ENCODE measurements at regions not wholly inside any gene's neighbourhood (a gene's known extent, or its start where the extent isn't known, plus 50 kb on each side); places are given as distances from the start of the nearest gene placed in this dataset.
A peak's percentile ranks its signal among the peaks of the same experiment; 100 is the strongest.

DNA sequence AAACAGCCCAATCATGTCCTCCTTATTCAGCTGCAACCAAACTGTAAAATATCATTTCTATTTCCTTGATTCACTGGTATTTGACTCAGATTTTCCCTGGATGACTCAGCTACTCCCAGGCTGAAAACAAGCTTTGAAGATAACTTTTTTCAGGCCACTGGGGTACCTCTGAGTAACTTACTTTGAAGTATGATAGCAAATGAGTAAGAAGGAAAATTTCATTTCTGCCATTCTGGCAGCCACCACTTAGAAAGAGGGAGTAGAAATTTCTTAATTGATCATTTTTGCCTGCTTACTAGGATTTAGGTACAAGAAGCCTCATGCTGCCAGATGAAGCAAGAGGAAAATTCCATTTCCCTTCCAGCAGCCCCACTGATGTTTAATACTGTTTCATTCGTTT is 247.4 kb downstream of the PRELID2 start:
- Mint-ChIP-seq H3K4me3 (ENCODE audit: low read depth) (no peak overlapping the region), H3K9me3 (peaks cover 8% of the 10 kb centered on the region), H3K27ac (no peak overlapping the region), H3K36me3 (ENCODE audit: low read depth) (no peaks in the 10 kb centered on the region), H3K4me1 (ENCODE audit: low read depth) (no peaks in the 10 kb centered on the region), H3K27me3 (ENCODE audit: low read depth) (no peaks in the 10 kb centered on the region)
- intact Hi-C loops (cut with micrococcal nuclease): no loop called here
- no peak for DNase-seq (ENCODE audit: low spot score)

DNA sequence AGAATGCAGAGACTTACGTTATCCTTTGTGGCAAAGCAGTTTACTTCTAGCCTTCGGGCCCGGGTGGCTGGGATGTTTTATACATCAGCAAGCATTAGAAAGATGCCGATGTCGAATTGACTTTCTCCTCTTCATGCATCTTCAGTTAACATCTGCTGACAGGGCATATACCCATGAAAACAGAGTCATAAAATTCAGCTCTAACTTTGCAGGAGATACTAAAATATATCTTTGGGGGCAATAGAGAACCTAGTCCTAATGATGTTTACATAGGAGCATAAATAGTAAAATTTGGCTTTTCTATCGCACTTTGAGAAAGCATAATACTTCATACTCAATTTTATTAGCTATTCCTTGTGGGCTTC is 247.9 kb downstream of the PRELID2 start:
- no peaks in the 10 kb centered on the region for H3K4me1 Mint-ChIP-seq (ENCODE audit: low read depth)
- H3K36me3 Mint-ChIP-seq (ENCODE audit: low read depth): no peaks in the 10 kb centered on the region
- H3K27ac Mint-ChIP-seq: peak overlapping the region; percentile 20
- H3K9me3 Mint-ChIP-seq: peaks cover 8% of the 10 kb centered on the region
- no peaks in the 10 kb centered on the region for H3K27me3 Mint-ChIP-seq (ENCODE audit: low read depth)
- intact Hi-C loops (cut with micrococcal nuclease): no loop called here
- DNase-seq (ENCODE audit: low spot score): no peak
- no peak overlapping the region for H3K4me3 Mint-ChIP-seq (ENCODE audit: low read depth)

DNA sequence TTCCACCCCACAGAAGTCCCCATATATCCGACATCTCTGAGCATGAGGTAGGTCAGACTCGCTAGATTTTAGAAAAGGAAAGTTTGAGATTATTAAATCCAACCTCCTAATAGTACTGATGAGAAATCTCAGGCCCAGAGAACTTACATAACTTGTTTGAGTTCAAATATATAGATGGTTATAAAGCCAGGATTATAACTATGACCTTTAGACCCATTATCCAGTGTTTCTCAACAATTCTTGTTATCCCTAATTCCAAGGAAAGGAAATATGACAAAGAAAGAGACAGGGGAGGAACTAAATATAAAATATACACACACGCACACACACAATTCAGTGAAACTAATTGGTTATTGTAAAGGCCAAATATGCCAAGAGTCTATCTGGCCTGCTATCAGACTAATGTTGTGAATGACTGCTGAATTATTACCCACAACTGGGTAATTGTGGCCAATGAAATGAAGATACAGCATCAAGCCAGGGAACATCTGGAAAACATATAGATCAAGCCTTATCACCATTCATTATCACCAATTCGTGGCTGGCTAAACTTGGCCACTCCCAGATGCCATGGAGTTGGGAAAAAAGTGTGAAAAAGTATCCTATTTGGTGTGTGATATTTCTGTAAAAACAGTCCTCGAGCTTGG is 248.4 kb downstream of the PRELID2 start:
- Mint-ChIP-seq H3K4me3 (ENCODE audit: low read depth) (no peak overlapping the region), H3K4me1 (ENCODE audit: low read depth) (no peaks in the 10 kb centered on the region), H3K27me3 (ENCODE audit: low read depth) (no peaks in the 10 kb centered on the region), H3K9me3 (peaks cover 8% of the 10 kb centered on the region), H3K36me3 (ENCODE audit: low read depth) (no peaks in the 10 kb centered on the region), H3K27ac (no peak overlapping the region)
- DNase-seq (ENCODE audit: low spot score): no peak
- intact Hi-C loops (cut with micrococcal nuclease): no loop called here

DNA sequence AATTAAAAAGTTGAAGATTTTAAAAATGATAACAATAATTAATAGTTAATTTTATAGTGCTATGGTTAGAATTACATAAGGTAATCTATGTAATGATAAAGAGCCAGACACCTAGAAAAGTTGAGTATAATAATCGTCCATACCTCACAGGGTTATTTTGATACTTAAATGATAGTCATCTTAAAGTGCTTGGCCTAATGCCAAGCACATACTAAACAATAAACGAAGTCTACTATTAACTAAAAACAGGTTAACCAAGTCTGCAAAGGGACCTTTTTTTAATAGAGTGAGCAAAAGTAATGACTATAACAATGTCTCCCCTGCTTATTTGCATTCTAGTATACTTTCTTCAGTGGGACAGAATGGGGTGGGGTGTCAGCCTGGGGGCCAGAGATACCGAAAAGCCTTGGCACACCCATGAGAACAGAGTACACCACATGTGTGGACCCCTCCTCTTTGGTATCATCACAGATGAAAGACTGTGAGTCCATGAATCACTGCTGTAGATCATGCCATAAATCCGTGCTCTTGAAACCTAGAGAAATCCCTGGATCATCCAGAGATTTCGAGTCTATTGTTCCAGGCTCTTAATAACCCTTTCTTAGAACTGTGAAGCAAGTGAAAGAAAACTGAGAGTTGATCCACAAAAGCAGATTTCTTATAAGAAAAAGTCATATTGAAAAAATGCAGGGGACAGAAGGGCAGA is 249.5 kb downstream of the PRELID2 start:
- intact Hi-C loops (cut with micrococcal nuclease): no loop called here
- H3K27ac Mint-ChIP-seq: no peak overlapping the region
- no peaks in the 10 kb centered on the region for H3K36me3 Mint-ChIP-seq (ENCODE audit: low read depth)
- no peak overlapping the region for H3K4me3 Mint-ChIP-seq (ENCODE audit: low read depth)
- DNase-seq (ENCODE audit: low spot score): no peak
- H3K9me3 Mint-ChIP-seq: peaks cover 8% of the 10 kb centered on the region
- H3K27me3 Mint-ChIP-seq (ENCODE audit: low read depth): no peaks in the 10 kb centered on the region
- no peaks in the 10 kb centered on the region for H3K4me1 Mint-ChIP-seq (ENCODE audit: low read depth)

DNA sequence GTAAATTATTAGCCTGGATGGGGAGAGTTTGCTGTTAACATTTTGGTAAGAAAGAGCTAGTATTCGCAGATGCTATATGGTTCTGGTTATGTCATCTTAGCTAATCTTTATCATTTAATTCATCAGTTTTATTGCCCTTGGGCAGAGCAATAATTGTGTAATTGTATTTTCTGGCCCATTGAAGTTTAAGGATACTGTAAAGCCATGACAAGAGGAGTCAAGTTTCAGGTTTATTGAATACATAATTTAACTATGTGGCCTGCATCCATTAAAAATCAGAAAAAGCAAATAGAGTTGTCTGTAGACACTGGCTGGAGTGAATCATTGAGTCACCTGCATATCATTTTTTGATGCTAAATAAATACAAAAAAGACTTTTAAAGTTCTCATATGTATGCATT is 255.8 kb downstream of the PRELID2 start:
- Mint-ChIP-seq H3K4me3 (ENCODE audit: low read depth) (no peak overlapping the region), H3K36me3 (ENCODE audit: low read depth) (no peaks in the 10 kb centered on the region), H3K9me3 (peaks cover 13% of the 10 kb centered on the region), H3K27me3 (ENCODE audit: low read depth) (no peaks in the 10 kb centered on the region), H3K4me1 (ENCODE audit: low read depth) (no peaks in the 10 kb centered on the region), H3K27ac (no peak overlapping the region)
- no peak for DNase-seq (ENCODE audit: low spot score)
- intact Hi-C loops (cut with micrococcal nuclease): no loop called here

DNA sequence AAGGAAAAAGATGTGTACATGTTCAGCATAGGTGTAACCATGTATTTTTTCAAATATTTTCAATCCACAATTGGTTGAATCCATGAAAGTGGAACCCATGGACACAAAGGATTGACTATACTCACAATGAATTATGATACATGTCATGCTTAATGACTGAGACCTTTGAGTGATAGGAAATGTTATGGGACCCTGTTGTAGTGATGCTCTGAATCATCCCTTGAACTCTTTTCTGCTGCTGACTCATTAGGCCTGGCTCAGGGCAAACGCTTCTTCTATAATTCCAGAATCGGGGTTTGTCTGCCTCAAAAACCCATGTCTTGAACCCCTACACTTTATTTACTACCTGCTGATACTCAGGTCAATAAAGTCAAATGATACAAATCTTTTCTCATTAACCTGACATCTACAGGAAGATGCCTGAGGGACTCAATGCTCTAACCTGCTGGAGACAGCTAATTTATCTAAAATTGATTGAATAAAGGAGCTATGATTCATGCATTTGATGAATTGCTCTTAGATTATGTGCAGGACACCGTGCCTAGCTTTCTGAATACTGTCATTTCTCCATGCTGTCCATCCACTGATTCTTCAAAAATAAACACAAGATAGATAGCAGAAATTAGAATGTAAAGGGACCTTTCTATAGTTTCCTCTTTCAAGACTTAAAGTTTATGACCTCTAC is 260.1 kb downstream of the PRELID2 start:
- DNase-seq (ENCODE audit: low spot score): no peak
- Mint-ChIP-seq H3K4me1 (ENCODE audit: low read depth) (no peaks in the 10 kb centered on the region), H3K4me3 (ENCODE audit: low read depth) (no peak overlapping the region), H3K27ac (no peak overlapping the region), H3K9me3 (peaks cover 13% of the 10 kb centered on the region), H3K36me3 (ENCODE audit: low read depth) (no peaks in the 10 kb centered on the region), H3K27me3 (ENCODE audit: low read depth) (no peaks in the 10 kb centered on the region)
- intact Hi-C loops (cut with micrococcal nuclease): no loop called here

DNA sequence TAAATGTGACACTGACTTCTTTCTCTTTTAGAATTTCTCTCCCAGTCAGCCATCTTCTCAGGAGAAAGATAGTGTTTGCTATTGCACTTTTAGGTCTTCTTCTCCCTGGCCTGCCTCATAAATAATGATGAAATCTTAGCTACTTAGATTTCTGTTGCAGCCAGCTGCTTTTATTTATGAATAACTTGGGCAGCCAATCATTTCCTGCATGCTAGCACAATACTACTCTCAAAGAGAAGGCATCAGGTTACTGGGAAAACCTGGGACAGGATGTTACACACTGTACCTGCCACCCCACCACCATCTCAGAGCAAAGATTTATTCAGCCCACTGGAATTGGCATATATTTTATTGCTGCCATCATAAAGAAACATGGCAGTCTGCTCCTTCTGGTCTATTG is 266.6 kb downstream of the PRELID2 start:
- Mint-ChIP-seq H3K4me1 (ENCODE audit: low read depth) (no peaks in the 10 kb centered on the region), H3K4me3 (ENCODE audit: low read depth) (no peak overlapping the region), H3K9me3 (no peaks in the 10 kb centered on the region), H3K27me3 (ENCODE audit: low read depth) (no peaks in the 10 kb centered on the region), H3K27ac (no peak overlapping the region), H3K36me3 (ENCODE audit: low read depth) (no peaks in the 10 kb centered on the region)
- intact Hi-C loops (cut with micrococcal nuclease): no loop called here
- DNase-seq (ENCODE audit: low spot score): no peak

DNA sequence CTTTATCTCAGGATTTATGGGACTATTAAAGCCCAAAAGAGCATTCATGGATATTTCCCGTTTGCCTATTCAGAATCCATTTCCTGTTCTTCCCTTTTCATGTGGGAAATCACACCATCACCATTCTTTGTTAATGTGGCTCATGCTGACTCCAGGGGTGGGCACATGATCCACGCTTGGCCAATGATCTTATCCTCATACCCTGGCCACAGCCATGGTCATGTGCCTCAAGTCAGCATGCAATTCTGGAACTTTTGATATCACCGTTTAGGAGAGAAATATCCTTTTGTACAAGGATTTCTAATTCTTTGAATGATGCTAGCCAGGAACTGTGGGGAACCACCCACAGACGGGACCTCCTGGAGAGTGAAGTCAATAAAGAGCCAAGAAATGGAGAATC is 272.2 kb downstream of the PRELID2 start:
- H3K36me3 Mint-ChIP-seq (ENCODE audit: low read depth): no peaks in the 10 kb centered on the region
- H3K4me1 Mint-ChIP-seq (ENCODE audit: low read depth): no peaks in the 10 kb centered on the region
- H3K27ac Mint-ChIP-seq: no peak overlapping the region

DNA sequence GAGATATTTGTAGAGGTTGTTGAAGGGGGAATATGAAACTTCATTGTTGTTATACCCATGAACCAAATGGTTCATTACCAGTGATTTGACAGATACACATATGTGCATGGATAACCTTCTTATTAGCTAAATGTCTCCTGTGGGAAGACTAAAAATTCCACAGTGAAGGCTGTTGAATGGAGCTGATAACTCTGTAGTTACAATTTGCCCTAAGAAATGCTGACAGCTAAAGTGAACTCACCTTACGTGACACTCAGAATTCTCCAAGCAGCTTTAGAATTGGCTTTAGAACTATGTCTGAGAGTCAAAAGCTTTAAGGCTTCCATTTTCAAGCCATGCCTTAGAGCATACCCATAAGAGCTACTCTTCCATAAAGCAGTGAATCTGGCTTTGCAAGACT is 276.9 kb downstream of the PRELID2 start:
- no peaks in the 10 kb centered on the region for H3K36me3 Mint-ChIP-seq (ENCODE audit: low read depth)
- H3K4me1 Mint-ChIP-seq (ENCODE audit: low read depth): no peaks in the 10 kb centered on the region
- no peak for DNase-seq (ENCODE audit: low spot score)
- H3K27me3 Mint-ChIP-seq (ENCODE audit: low read depth): no peaks in the 10 kb centered on the region
- no peak overlapping the region for H3K4me3 Mint-ChIP-seq (ENCODE audit: low read depth)
- H3K9me3 Mint-ChIP-seq: peaks cover 3% of the 10 kb centered on the region
- H3K27ac Mint-ChIP-seq: no peak overlapping the region
- intact Hi-C loops (cut with micrococcal nuclease): no loop called here

More for the DNA sequence above, 272.2 kb downstream of the PRELID2 start:
- H3K4me3 Mint-ChIP-seq (ENCODE audit: low read depth): no peak overlapping the region
- DNase-seq (ENCODE audit: low spot score): no peak
- H3K9me3 Mint-ChIP-seq: peaks cover 3% of the 10 kb centered on the region
- intact Hi-C loops (cut with micrococcal nuclease): no loop called here
- no peaks in the 10 kb centered on the region for H3K27me3 Mint-ChIP-seq (ENCODE audit: low read depth)

DNA sequence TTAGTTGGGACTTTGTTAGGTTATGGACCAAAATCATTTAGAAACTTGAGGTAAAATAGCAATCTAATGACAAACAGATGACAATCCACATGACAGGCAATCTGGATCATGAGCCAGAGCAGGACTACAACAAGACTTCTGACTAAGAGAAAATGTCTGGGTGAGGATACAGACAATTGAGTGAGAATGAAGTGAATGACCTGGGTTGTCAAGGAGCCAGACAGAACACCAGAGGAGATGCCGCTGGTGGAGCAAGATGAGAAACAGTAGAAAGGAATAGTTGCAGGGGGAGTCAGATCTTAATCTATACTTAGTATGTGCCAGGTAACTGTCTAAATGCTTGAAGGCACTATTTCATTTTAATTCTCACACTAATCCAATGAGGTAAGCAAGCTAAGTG is 277.8 kb downstream of the PRELID2 start:
- Mint-ChIP-seq H3K4me3 (ENCODE audit: low read depth) (no peak overlapping the region), H3K4me1 (ENCODE audit: low read depth) (no peaks in the 10 kb centered on the region), H3K9me3 (peaks cover 1% of the 10 kb centered on the region), H3K36me3 (ENCODE audit: low read depth) (no peaks in the 10 kb centered on the region), H3K27me3 (ENCODE audit: low read depth) (no peaks in the 10 kb centered on the region), H3K27ac (no peak overlapping the region)
- intact Hi-C loops (cut with micrococcal nuclease): no loop called here
- no peak for DNase-seq (ENCODE audit: low spot score)

DNA sequence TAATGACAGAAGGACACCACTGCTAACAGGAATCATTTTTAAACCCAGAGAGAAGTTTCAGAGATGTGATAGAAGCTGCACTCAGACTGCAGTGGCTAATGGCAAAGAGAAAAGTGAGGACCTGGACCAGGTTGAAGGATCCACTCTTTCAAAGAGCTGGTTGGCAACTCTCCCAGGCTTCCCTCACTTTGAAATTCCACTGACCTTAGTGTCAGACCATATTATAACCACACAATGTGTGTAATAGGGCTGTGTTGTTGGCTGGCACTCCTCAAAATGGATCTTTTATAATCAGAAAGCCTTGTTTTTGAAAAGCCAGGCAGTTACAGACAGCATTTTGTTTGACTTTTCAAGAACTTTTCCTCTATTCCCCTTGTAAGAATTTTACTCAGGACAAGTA is 280.7 kb downstream of the PRELID2 start:
- DNase-seq (ENCODE audit: low spot score): no peak
- intact Hi-C loops (cut with micrococcal nuclease): no loop called here
- H3K27ac Mint-ChIP-seq: no peak overlapping the region
- no peaks in the 10 kb centered on the region for H3K36me3 Mint-ChIP-seq (ENCODE audit: low read depth)
- no peaks in the 10 kb centered on the region for H3K27me3 Mint-ChIP-seq (ENCODE audit: low read depth)
- no peaks in the 10 kb centered on the region for H3K9me3 Mint-ChIP-seq
- H3K4me1 Mint-ChIP-seq (ENCODE audit: low read depth): no peaks in the 10 kb centered on the region
- H3K4me3 Mint-ChIP-seq (ENCODE audit: low read depth): no peak overlapping the region

DNA sequence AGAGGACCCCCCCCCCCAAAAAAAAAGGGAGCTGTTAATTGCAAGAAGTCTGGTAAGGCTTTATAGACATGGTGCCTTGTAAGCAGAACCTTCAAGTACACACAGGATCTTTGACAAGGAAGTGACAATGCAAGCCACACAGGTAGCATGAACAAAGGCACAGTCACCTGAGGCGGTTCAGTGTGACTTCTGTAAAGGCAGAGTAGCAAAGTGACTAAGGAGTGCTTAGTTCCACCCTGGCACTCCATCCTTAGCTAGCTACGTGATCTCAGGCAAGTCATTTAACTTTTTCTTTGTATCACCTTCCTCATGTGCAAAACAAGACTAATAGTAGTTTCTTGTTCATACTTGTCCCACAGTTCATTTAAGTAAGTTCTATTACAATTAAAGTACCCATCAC is 282.0 kb downstream of the PRELID2 start:
- DNase-seq (ENCODE audit: low spot score): no peak
- no peaks in the 10 kb centered on the region for H3K36me3 Mint-ChIP-seq (ENCODE audit: low read depth)
- no peaks in the 10 kb centered on the region for H3K4me1 Mint-ChIP-seq (ENCODE audit: low read depth)

DNA sequence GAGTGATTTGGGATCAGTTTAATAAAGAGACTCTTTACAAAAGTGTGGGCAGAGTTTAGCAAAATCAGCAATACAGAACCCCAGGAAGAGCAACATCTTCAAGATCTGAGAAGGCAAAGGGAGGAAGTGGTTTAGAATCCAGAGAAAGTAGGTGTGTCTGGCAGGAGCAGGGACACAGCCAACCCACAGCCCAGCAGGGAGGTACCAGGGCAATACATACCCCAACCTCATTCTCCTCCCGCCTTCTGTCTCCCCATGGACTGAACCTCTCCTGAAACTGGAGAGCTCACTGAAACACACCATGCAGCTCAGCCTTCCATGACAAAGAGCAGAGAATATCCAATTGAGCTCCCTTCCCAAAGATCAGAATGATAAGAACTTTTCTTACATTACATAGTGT is 283.4 kb downstream of the PRELID2 start:
- DNase-seq (ENCODE audit: low spot score): no peak
- Mint-ChIP-seq H3K27ac (no peak overlapping the region), H3K4me1 (ENCODE audit: low read depth) (no peaks in the 10 kb centered on the region), H3K9me3 (no peaks in the 10 kb centered on the region), H3K36me3 (ENCODE audit: low read depth) (no peaks in the 10 kb centered on the region), H3K4me3 (ENCODE audit: low read depth) (no peak overlapping the region), H3K27me3 (ENCODE audit: low read depth) (no peaks in the 10 kb centered on the region)
- intact Hi-C loops (cut with micrococcal nuclease): no loop called here

More for the DNA sequence above, 282.0 kb downstream of the PRELID2 start:
- intact Hi-C loops (cut with micrococcal nuclease): no loop called here
- no peaks in the 10 kb centered on the region for H3K9me3 Mint-ChIP-seq
- H3K27ac Mint-ChIP-seq: no peak overlapping the region
- H3K4me3 Mint-ChIP-seq (ENCODE audit: low read depth): no peak overlapping the region
- no peaks in the 10 kb centered on the region for H3K27me3 Mint-ChIP-seq (ENCODE audit: low read depth)
